BE2C (cell line): ENCODE measurements at regions not wholly inside any gene's neighbourhood (a gene's known extent, or its start where the extent isn't known, plus 50 kb on each side); places are given as distances from the start of the nearest gene placed in this dataset.

ENCODE experiments used
- DNase-seq: peaks from one replicate; pipeline ENCODE4 v3.0.0-alpha.2; 2020
- H3K27me3 ChIP-seq: fragments of 250-450 bp; sonication (Bioruptor Pico); 2 replicates; pipeline ENCODE4 v1.5.1; 2020; ENCODE audit warnings: mild to moderate bottlenecking
- H3K36me3 ChIP-seq: fragments of 250-450 bp; sonication (Bioruptor Pico); 2 replicates; pipeline ENCODE4 v1.5.1; 2020; ENCODE audit warnings: mild to moderate bottlenecking
- H3K4me1 ChIP-seq: fragments of 250-450 bp; sonication (Bioruptor Pico); 2 replicates; pipeline ENCODE4 v1.5.1; 2020
- H3K4me3 ChIP-seq: 2 replicates; pipeline ENCODE4 v1.5.1; 2011; ENCODE audit warnings: low read depth, low read length
- H3K9me3 ChIP-seq: fragments of 250-450 bp; sonication (Bioruptor Pico); 2 replicates; pipeline ENCODE4 v1.5.1; 2020
- TF ChIP-seq, protein P1 (sequence below): IDR thresholded peaks from 2 replicates; pipeline ENCODE4 v1.5.1; 2012; ENCODE audit warnings: mild to moderate bottlenecking, low read depth, low read length

DNA sequence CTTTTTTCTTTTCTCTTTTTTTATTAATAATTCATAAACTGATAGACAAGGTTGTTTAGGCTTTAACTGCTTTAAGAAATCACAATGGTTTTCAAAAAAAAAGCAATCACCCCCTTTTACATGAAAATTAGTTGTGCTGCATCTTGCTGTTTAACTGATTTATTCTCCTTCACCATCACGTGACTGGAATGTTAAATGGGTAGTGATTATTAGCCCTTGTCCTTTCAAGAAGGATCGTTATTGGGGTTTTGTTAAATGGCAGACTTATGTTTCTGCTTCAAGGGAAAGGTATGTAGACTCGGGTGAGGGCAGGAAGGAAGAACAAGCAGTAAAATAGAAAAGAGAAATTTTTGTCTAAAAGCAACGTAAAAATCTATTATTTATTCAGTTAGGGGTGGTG lies 175.6 kb upstream of the TLE4 start:
- Histone ChIP-seq H3K9me3 (no peaks in the 10 kb centered on the region), H3K4me3 (no peak overlapping the region), H3K36me3 (no peaks in the 10 kb centered on the region), H3K27me3 (no peaks in the 10 kb centered on the region), H3K4me1 (no peaks in the 10 kb centered on the region)
- DNase-seq: no peak
- TF ChIP-seq, protein P1, sequence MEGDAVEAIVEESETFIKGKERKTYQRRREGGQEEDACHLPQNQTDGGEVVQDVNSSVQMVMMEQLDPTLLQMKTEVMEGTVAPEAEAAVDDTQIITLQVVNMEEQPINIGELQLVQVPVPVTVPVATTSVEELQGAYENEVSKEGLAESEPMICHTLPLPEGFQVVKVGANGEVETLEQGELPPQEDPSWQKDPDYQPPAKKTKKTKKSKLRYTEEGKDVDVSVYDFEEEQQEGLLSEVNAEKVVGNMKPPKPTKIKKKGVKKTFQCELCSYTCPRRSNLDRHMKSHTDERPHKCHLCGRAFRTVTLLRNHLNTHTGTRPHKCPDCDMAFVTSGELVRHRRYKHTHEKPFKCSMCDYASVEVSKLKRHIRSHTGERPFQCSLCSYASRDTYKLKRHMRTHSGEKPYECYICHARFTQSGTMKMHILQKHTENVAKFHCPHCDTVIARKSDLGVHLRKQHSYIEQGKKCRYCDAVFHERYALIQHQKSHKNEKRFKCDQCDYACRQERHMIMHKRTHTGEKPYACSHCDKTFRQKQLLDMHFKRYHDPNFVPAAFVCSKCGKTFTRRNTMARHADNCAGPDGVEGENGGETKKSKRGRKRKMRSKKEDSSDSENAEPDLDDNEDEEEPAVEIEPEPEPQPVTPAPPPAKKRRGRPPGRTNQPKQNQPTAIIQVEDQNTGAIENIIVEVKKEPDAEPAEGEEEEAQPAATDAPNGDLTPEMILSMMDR: no peak

DNA sequence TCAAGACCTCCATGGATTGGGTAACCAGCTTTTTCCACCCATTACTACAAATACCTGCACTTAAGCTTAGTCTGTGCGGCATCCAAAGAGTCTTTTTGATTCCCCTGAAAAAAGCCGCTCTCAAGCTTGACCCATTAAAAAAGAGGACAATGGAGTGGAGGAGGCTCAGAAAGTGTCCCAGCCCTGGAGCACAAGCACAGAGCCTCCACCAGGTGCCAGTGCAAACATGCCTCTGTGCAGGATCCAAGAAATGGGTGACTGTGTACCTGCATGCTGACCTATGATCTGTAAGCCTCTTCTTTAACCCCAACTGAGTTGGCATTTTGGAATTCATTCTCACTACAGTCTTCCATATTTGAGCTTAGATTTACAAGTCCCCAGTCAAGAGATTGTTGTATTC lies 168.3 kb upstream of the TLE4 start:
- H3K36me3 ChIP-seq: no peaks in the 10 kb centered on the region
- H3K4me3 ChIP-seq: no peak overlapping the region
- no peaks in the 10 kb centered on the region for H3K27me3 ChIP-seq
- TF ChIP-seq, protein P1: 0 out of 2 replicates have a peak, but pooled peaks have one; percentile 5
- peaks cover 8% of the 10 kb centered on the region; the same call in 1 of the 2 replicates for H3K4me1 ChIP-seq
- H3K9me3 ChIP-seq: no peaks in the 10 kb centered on the region
- no peak for DNase-seq

DNA sequence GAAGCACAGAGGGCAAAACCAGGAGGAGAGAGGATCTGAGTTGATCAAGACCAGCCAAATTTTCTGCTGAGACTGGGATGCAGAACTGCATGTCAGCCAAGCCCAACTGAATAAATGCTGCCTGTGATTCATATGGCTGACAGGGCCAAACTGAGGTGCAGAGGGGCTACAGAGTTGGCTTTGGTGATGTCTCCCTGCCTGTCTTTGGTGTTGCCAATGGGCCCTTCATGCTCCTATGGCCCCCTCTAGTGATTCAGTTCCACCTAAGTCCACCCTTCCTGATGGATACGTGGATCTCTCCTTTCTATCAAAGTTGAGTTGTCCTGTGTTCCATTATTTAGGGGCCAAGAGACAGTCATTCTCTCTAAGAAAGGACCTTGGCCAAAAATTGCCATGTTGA lies 163.6 kb upstream of the TLE4 start:
- no peaks in the 10 kb centered on the region for H3K36me3 ChIP-seq
- TF ChIP-seq, protein P1: peak; percentile 38; the same call in 1 of the 2 replicates
- no peak for DNase-seq

DNA sequence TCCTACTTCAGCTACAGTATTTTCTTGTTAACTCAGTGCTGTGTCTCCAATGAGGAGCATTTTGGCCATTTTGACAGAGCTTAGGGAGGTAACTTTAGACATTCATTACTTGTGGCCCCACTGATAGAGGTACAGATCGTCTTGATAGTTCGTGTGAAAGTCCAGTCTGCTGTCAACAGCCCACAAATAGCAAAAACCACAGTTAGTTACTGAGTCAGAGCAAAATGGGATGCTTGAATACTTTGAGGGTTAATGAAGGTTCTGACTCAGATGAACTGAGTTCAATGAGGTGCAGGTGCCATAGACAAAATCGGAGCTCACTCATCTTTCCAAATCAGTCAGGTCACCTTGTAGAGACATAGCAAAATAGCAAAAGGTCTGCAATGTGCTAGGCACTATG lies 163.1 kb upstream of the TLE4 start:
- Histone ChIP-seq H3K27me3 (no peaks in the 10 kb centered on the region), H3K4me3 (no peak overlapping the region), H3K9me3 (no peaks in the 10 kb centered on the region), H3K4me1 (peaks cover 8% of the 10 kb centered on the region; the same call in 1 of the 2 replicates), H3K36me3 (no peaks in the 10 kb centered on the region)
- TF ChIP-seq, protein P1: no peak
- DNase-seq: no peak

More for the DNA sequence above, 163.6 kb upstream of the TLE4 start:
- H3K4me1 ChIP-seq: peaks cover 8% of the 10 kb centered on the region; the same call in 1 of the 2 replicates
- no peaks in the 10 kb centered on the region for H3K9me3 ChIP-seq
- H3K4me3 ChIP-seq: no peak overlapping the region
- H3K27me3 ChIP-seq: no peaks in the 10 kb centered on the region

DNA sequence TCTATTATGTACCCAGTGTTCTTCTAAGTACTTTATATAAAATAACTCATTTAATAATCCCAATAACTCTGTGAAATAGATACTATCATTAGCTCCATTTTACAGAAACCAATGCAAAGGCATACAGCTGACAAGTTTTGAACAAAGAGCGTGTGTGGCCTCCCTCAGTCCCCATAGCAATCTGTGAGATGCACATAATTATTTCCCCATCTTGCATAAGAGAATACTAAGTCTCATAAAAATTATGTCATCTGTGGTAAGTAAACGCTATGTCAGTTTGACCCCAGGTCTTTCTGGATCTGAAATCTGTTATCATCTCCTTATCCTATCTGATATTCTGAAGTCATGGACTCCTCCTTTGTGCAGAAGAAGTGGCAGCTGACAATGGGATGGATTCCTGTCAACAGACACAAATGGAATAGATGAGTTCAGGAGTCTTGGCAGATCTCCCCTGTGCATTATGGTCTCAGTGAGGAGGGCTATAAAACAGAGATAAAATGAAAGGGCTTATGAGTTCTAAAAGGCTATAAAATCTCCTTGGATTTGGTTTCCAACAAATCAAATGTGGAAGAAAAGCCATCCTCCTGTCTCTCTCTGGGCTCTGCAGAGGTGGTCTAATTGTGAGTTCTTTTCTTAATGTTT lies 162.5 kb upstream of the TLE4 start:
- peaks cover 8% of the 10 kb centered on the region; the same call in 1 of the 2 replicates for H3K4me1 ChIP-seq
- DNase-seq: no peak
- no peaks in the 10 kb centered on the region for H3K36me3 ChIP-seq
- H3K9me3 ChIP-seq: no peaks in the 10 kb centered on the region
- no peaks in the 10 kb centered on the region for H3K27me3 ChIP-seq
- H3K4me3 ChIP-seq: no peak overlapping the region
- TF ChIP-seq, protein P1: no peak

DNA sequence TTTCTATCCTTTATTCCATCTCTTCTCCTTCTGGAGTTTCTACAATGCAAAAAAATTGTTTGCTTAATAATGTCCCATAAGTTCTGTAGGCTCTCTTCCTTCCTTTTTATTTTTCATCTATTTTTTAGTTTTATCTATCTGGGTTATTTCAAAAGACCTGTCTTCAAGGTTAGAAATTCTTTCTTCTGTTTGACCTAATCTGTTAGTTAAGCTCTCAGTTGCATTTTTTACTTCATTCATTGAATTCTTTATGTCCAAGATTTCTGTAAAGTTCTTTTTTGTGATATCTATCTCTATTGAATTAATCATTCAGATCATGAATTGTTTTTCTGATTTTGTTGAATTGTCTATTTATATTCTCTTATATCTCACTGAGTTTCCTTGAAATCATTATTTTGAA lies 145.9 kb upstream of the TLE4 start:
- Histone ChIP-seq H3K4me1 (no peaks in the 10 kb centered on the region), H3K36me3 (no peaks in the 10 kb centered on the region), H3K27me3 (no peaks in the 10 kb centered on the region), H3K9me3 (no peaks in the 10 kb centered on the region), H3K4me3 (no peak overlapping the region)
- DNase-seq: no peak
- TF ChIP-seq, protein P1: no peak
